Activated CD4-positive, alpha-beta T cell treated with anti-CD3 and anti-CD28 coated beads, Interleukin-2, amount 50 U/mL, for 4 hours (primary cell): ENCODE measurements at regions not wholly inside any gene's neighbourhood (a gene's known extent, or its start where the extent isn't known, plus 50 kb on each side); places are given as distances from the start of the nearest gene placed in this dataset.
"Not testable (repeated sequence)": the region's sequence is repeated elsewhere in the genome, so short reads cannot be mapped to it uniquely, and the experiment has no call there.

Experiments used
- DNase-seq, 2 experiments: peaks; one replicate each; pipeline ENCODE4 v3.0.0-alpha.2; 2020

GRCh38 chr1:234858722-234859121 lies 248.7 kb upstream of the IRF2BP2 start:
- no peak for DNase-seq

- DNase-seq = no peak
These were observed 246.9 kb upstream of the IRF2BP2 start for GRCh38 chr1:234856845-234857245.

- DNase-seq = no peak
These were observed 245.9 kb upstream of the IRF2BP2 start for GRCh38 chr1:234855851-234856250.

GRCh38 chr1:234854645-234855039 lies 244.7 kb upstream of the IRF2BP2 start:
- DNase-seq = no peak

GRCh38 chr1:234853906-234854644 lies 244.1 kb upstream of the IRF2BP2 start:
- DNase-seq = no peak

GRCh38 chr1:234852659-234853058 lies 242.7 kb upstream of the IRF2BP2 start:
- DNase-seq = no peak

GRCh38 chr1:234851450-234852438 lies 241.8 kb upstream of the IRF2BP2 start:
- no peak for DNase-seq

- DNase-seq = no peak
These were observed 239.9 kb upstream of the IRF2BP2 start for GRCh38 chr1:234849832-234850231.

- DNase-seq = no peak
These were observed 239.1 kb upstream of the IRF2BP2 start for GRCh38 chr1:234848972-234849649.

GRCh38 chr1:234846813-234847212 lies 236.8 kb upstream of the IRF2BP2 start:
- not testable (repeated sequence) for DNase-seq

- DNase-seq = no peak
These were observed 235.9 kb upstream of the IRF2BP2 start for GRCh38 chr1:234845836-234846235.

GRCh38 chr1:234845097-234845660 lies 235.2 kb upstream of the IRF2BP2 start:
- peak; percentile 28 to 32 for DNase-seq

GRCh38 chr1:234844479-234845031 lies 234.6 kb upstream of the IRF2BP2 start:
- DNase-seq = no peak

GRCh38 chr1:234843946-234844345 lies 234.0 kb upstream of the IRF2BP2 start:
- no peak for DNase-seq

GRCh38 chr1:234842726-234843641 lies 233.0 kb upstream of the IRF2BP2 start:
- peak; percentile 62 to 72 for DNase-seq

- DNase-seq = no peak
These were observed 231.8 kb upstream of the IRF2BP2 start for GRCh38 chr1:234841710-234842231.

GRCh38 chr1:234841281-234841680 lies 231.3 kb upstream of the IRF2BP2 start:
- DNase-seq = no peak

- DNase-seq = no peak
These were observed 230.9 kb upstream of the IRF2BP2 start for GRCh38 chr1:234840843-234841242.

GRCh38 chr1:234840253-234840652 lies 230.3 kb upstream of the IRF2BP2 start:
- no peak for DNase-seq

GRCh38 chr1:234839663-234840062 lies 229.7 kb upstream of the IRF2BP2 start:
- no peak for DNase-seq

GRCh38 chr1:234838820-234839219 lies 228.8 kb upstream of the IRF2BP2 start:
- DNase-seq = no peak
